G401 (cell line): ENCODE measurements at regions not wholly inside any gene's neighbourhood (a gene's known extent, or its start where the extent isn't known, plus 50 kb on each side); places are given as distances from the start of the nearest gene placed in this dataset.

Source experiments
- DNase-seq: peaks from one replicate; pipeline ENCODE4 v3.0.0-alpha.2; 2015; ENCODE audit warnings: low spot score
- in situ Hi-C: cut with HindIII; loops from 2 replicates; pipeline ENCODE4 v1.10.0; 2016; ENCODE audit warnings: low sequenced_read_pairs, mixed read lengths

- DNase-seq, result peak; percentile 78
- in situ Hi-C loops, result no loop called here
These were observed 61.7 kb upstream of the SLC22A23 start for GRCh38 chr6:3518356-3519190.

GRCh38 chr6:3517350-3517749 lies 60.5 kb upstream of the SLC22A23 start:
- in situ Hi-C loops, result no loop called here
- DNase-seq, result no peak

- in situ Hi-C loops, result no loop called here
These were observed 59.2 kb upstream of the SLC22A23 start for GRCh38 chr6:3516092-3516491.

GRCh38 chr6:3515669-3516068 lies 58.8 kb upstream of the SLC22A23 start:
- no peak for DNase-seq
- in situ Hi-C loops, result no loop called here

More at GRCh38 chr6:3516092-3516491, 59.2 kb upstream of the SLC22A23 start:
- no peak for DNase-seq

- in situ Hi-C loops, result no loop called here
These were observed 56.6 kb upstream of the SLC22A23 start for GRCh38 chr6:3513416-3513815.

GRCh38 chr6:3512832-3513231 lies 56.0 kb upstream of the SLC22A23 start:
- in situ Hi-C loops, result no loop called here
- no peak for DNase-seq

More at GRCh38 chr6:3513416-3513815, 56.6 kb upstream of the SLC22A23 start:
- DNase-seq, result no peak

- in situ Hi-C loops, result no loop called here
- DNase-seq, result no peak
These were observed 53.8 kb upstream of the SLC22A23 start for GRCh38 chr6:3510617-3511016.

GRCh38 chr6:3510178-3510577 lies 53.3 kb upstream of the SLC22A23 start:
- DNase-seq, result no peak
- in situ Hi-C loops, result no loop called here

- in situ Hi-C loops, result no loop called here
- DNase-seq, result no peak
These were observed 52.5 kb upstream of the SLC22A23 start for GRCh38 chr6:3509336-3509735.

- no peak for DNase-seq
- in situ Hi-C loops, result no loop called here
These were observed 50.0 kb upstream of the SLC22A23 start for GRCh38 chr6:3506751-3507383.
